Hepatocyte (in vitro differentiated cells): ENCODE measurements at regions not wholly inside any gene's neighbourhood (a gene's known extent, or its start where the extent isn't known, plus 50 kb on each side); places are given as distances from the start of the nearest gene placed in this dataset.

Experiments used
- DNase-seq: peaks from one replicate; pipeline ENCODE4 v3.0.0-alpha.2; 2016; ENCODE audit warnings: low spot score
- H2AFZ ChIP-seq: fragments of 200-600 bp; sonication (generic); 2 replicates; pipeline ENCODE4 v1.6.0; 2016; ENCODE audit warnings: antibody characterized with exemption, mild to moderate bottlenecking
- H3K27ac ChIP-seq: fragments of 200-600 bp; sonication (generic); 2 replicates; pipeline ENCODE4 v1.5.1; 2016; ENCODE audit warnings: mild to moderate bottlenecking
- H3K27me3 ChIP-seq: fragments of 200-600 bp; sonication (generic); 2 replicates; pipeline ENCODE4 v1.6.1; 2016
- H3K36me3 ChIP-seq: fragments of 200-600 bp; sonication (generic); replicated peaks from 2 replicates; pipeline ENCODE4 v1.5.1; 2016; ENCODE audit warnings: low read depth; ENCODE audit not compliant: insufficient read depth
- H3K4me1 ChIP-seq: fragments of 200-600 bp; sonication (generic); 2 replicates; pipeline ENCODE4 v1.5.1; 2016; ENCODE audit warnings: mild to moderate bottlenecking, moderate library complexity; ENCODE audit not compliant: insufficient read depth
- H3K4me2 ChIP-seq: fragments of 200-600 bp; sonication (generic); 2 replicates; pipeline ENCODE4 v1.6.0; 2016
- H3K4me3 ChIP-seq: fragments of 200-600 bp; sonication (generic); 2 replicates; pipeline ENCODE4 v1.5.1; 2016; ENCODE audit warnings: mild to moderate bottlenecking
- H3K79me2 ChIP-seq: fragments of 200-600 bp; sonication (generic); 2 replicates; pipeline ENCODE4 v1.6.0; 2017; ENCODE audit warnings: mild to moderate bottlenecking
- H3K9me2 ChIP-seq: fragments of 200-600 bp; sonication (generic); replicated peaks from 2 replicates; pipeline ENCODE4 v1.6.0; 2017; ENCODE audit warnings: mild to moderate bottlenecking; ENCODE audit not compliant: insufficient read depth
- H3K9me3 ChIP-seq: fragments of 200-600 bp; sonication (generic); 2 replicates; pipeline ENCODE4 v1.5.1; 2016; ENCODE audit warnings: low read depth, mild to moderate bottlenecking
- H4K20me1 ChIP-seq: fragments of 200-600 bp; sonication (generic); 2 replicates; pipeline ENCODE4 v1.6.0; 2016; ENCODE audit warnings: mild to moderate bottlenecking; ENCODE audit not compliant: insufficient read depth, poor library complexity, severe bottlenecking
- EZH2 ChIP-seq: fragments of 200-600 bp; sonication (generic); IDR thresholded peaks from 2 replicates; pipeline ENCODE4 v1.6.1; 2016; ENCODE audit warnings: antibody characterized with exemption, mild to moderate bottlenecking, borderline replicate concordance
- EZH2phosphoT487 ChIP-seq: fragments of 200-600 bp; sonication (generic); IDR thresholded peaks from one replicate; pipeline ENCODE4 v1.6.1; 2018; ENCODE audit warnings: antibody characterized with exemption, mild to moderate bottlenecking, low read depth, moderate library complexity; ENCODE audit not compliant: unreplicated experiment, severe bottlenecking
- WGBS: methylation state at CpG from one replicate; pipeline ENCODE4 v1.1.6; 2016; ENCODE audit warnings: low lambda C conversion rate; ENCODE audit errors: missing lambda C conversion rate; 5-methylcytosine and 5-hydroxymethylcytosine counted together
- TF ChIP-seq, protein P1 (sequence below): fragments of 200-600 bp; sonication (generic); IDR thresholded peaks from 2 replicates; pipeline ENCODE4 v1.5.1; 2016; ENCODE audit warnings: antibody characterized with exemption, mild to moderate bottlenecking; ENCODE audit not compliant: poor library complexity

DNA sequence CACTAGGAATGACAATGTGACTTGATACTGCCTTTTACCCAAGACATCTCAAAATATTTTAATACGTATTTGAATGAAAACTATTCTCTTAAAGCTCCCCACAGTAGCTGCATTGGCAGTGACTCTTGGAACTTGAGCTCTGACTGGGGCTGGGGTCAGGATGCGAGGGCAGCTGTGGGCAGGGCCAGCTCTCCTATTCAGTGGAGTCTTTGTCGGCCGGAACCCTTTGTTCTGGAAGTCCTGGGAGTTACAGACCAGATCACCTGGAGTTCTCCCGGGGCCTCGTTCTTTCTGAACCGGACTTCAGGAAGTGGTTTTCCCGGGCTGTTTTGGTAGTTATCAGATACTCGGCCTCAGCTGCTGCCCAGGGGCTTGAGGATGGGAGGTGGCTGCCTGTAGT is 84.9 kb downstream of the NPIPB11 start:
- Histone ChIP-seq H3K27me3 (no peaks in the 10 kb centered on the region), H3K79me2 (no peaks in the 10 kb centered on the region), H3K4me3 (no peak overlapping the region), H3K4me2 (no peak overlapping the region), H4K20me1 (no peaks in the 10 kb centered on the region), H3K27ac (no peak overlapping the region), H2AFZ (no peak overlapping the region), H3K9me2 (no peaks in the 10 kb centered on the region), H3K4me1 (no peaks in the 10 kb centered on the region), H3K36me3 (no peaks in the 10 kb centered on the region), H3K9me3 (no peaks in the 10 kb centered on the region)
- DNase-seq, result no peak
- TF ChIP-seq EZH2phosphoT487 (no peak), EZH2 (no peak)
- TF ChIP-seq, protein P1, sequence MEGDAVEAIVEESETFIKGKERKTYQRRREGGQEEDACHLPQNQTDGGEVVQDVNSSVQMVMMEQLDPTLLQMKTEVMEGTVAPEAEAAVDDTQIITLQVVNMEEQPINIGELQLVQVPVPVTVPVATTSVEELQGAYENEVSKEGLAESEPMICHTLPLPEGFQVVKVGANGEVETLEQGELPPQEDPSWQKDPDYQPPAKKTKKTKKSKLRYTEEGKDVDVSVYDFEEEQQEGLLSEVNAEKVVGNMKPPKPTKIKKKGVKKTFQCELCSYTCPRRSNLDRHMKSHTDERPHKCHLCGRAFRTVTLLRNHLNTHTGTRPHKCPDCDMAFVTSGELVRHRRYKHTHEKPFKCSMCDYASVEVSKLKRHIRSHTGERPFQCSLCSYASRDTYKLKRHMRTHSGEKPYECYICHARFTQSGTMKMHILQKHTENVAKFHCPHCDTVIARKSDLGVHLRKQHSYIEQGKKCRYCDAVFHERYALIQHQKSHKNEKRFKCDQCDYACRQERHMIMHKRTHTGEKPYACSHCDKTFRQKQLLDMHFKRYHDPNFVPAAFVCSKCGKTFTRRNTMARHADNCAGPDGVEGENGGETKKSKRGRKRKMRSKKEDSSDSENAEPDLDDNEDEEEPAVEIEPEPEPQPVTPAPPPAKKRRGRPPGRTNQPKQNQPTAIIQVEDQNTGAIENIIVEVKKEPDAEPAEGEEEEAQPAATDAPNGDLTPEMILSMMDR, result no peak
- 58% methylated on average over 9 of the region's 9 CpGs for WGBS

- Histone ChIP-seq H3K27ac (no peak overlapping the region), H2AFZ (no peak overlapping the region), H4K20me1 (no peaks in the 10 kb centered on the region), H3K9me2 (no peaks in the 10 kb centered on the region), H3K36me3 (no peaks in the 10 kb centered on the region), H3K27me3 (no peaks in the 10 kb centered on the region), H3K9me3 (no peaks in the 10 kb centered on the region), H3K4me2 (no peak overlapping the region), H3K4me3 (no peak overlapping the region), H3K4me1 (no peaks in the 10 kb centered on the region), H3K79me2 (no peaks in the 10 kb centered on the region)
- TF ChIP-seq EZH2 (no peak), EZH2phosphoT487 (no peak)
- TF ChIP-seq, protein P1, result no peak
- WGBS, result 98% methylated on average over 18 of the region's 18 CpGs
- no peak for DNase-seq
These were observed 85.5 kb downstream of the NPIPB11 start for GRCh38 chr16:29321000-29321393.

GRCh38 chr16:29320274-29320999 is 86.1 kb downstream of the NPIPB11 start:
- no peak for DNase-seq
- Histone ChIP-seq H3K4me3 (no peak overlapping the region), H3K36me3 (no peaks in the 10 kb centered on the region), H3K4me1 (no peaks in the 10 kb centered on the region), H3K27ac (no peak overlapping the region), H2AFZ (no peak overlapping the region), H3K9me3 (no peaks in the 10 kb centered on the region), H3K4me2 (no peak overlapping the region), H3K27me3 (no peaks in the 10 kb centered on the region), H3K79me2 (no peaks in the 10 kb centered on the region), H3K9me2 (no peaks in the 10 kb centered on the region), H4K20me1 (no peaks in the 10 kb centered on the region)
- 93% methylated on average over 13 of the region's 14 CpGs for WGBS
- TF ChIP-seq EZH2phosphoT487, result no peak
- no peak for TF ChIP-seq EZH2
- TF ChIP-seq, protein P1, result no peak
